Fibroblast of lung (primary cell): ENCODE measurements at regions not wholly inside any gene's neighbourhood (a gene's known extent, or its start where the extent isn't known, plus 50 kb on each side); places are given as distances from the start of the nearest gene placed in this dataset.

Experiments used
- EZH2 ChIP-seq: IDR thresholded peaks from 2 replicates; pipeline ENCODE4 v1.5.1; 2012; ENCODE audit warnings: low read length, control low read depth, mild to moderate bottlenecking; ENCODE audit errors: missing control alignments
- TF ChIP-seq, protein P1 (sequence below), 2 donors: IDR thresholded peaks in 1 of 2; conservative IDR thresholded peaks in 1 of 2; 1 replicate in 1 of 2; 2 replicates in 1 of 2; pipeline ENCODE4 v1.5.1; 2011 to 2012; ENCODE audit warnings: low read length in 2 of 2, control low read depth in 1 of 2, inconsistent platforms in 1 of 2, low read depth in 1 of 2, mild to moderate bottlenecking in 1 of 2

DNA sequence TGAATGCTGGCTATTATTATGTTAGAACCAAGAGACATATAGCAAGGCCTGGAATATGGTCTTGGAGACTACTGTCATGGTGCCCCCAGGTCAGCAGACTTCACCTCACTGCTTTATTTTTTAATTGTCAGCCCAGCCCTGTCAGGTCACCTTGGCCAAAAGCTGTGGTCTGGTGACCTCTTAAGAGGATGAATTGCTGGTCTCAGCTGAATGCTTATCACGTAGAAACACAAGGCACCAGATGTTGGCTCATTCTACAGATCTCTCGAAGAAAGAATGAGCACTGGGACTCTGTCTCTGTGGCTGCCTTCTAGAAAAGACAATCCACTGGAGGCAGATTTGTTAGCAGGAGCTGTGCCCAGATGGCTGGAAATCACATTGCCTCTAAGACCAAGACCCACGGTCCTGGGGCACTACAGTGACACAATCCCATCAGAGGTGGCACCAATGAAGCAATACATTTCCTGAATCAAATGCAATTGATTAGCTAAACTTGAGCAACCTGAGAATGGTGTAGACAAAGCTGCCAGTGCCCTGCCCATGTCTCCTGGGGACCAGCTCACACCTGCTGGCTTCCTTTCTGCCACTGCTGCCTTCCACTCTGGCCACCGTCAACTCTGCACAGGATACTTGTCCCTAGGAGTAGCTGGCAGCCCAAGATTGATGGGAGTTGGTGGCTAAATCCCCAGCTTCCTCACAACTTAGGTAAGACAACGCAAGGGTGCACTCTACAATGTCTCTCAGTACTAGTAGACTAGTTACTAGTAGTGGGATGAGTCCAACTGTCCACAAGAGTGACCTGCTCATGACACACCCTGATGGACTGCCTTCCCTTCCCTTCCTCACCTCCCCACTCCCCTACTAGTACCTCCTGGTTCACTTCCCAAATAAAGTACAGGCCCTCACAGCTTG, 384.9 kb upstream of the PROK2 start:
- TF ChIP-seq, protein P1, sequence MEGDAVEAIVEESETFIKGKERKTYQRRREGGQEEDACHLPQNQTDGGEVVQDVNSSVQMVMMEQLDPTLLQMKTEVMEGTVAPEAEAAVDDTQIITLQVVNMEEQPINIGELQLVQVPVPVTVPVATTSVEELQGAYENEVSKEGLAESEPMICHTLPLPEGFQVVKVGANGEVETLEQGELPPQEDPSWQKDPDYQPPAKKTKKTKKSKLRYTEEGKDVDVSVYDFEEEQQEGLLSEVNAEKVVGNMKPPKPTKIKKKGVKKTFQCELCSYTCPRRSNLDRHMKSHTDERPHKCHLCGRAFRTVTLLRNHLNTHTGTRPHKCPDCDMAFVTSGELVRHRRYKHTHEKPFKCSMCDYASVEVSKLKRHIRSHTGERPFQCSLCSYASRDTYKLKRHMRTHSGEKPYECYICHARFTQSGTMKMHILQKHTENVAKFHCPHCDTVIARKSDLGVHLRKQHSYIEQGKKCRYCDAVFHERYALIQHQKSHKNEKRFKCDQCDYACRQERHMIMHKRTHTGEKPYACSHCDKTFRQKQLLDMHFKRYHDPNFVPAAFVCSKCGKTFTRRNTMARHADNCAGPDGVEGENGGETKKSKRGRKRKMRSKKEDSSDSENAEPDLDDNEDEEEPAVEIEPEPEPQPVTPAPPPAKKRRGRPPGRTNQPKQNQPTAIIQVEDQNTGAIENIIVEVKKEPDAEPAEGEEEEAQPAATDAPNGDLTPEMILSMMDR (conservative IDR thresholded peaks at IDR 0.05 in 1 of 2, IDR thresholded peaks at IDR 0.05 in 1 of 2; ENCODE audit: low read depth in 1 of 2, low read length in 2 of 2), result no peak
- TF ChIP-seq EZH2, result no peak
